Sigmoid colon (tissue), 6 donors: ENCODE measurements at regions not wholly inside any gene's neighbourhood (a gene's known extent, or its start where the extent isn't known, plus 50 kb on each side); places are given as distances from the start of the nearest gene placed in this dataset.

Source experiments
- DNase-seq: peaks from one replicate; pipeline ENCODE4 v3.0.0-alpha.2; 2019
- H3K27ac ChIP-seq, 4 donors: fragments of 200-600 bp; sonication (generic); one replicate each; pipeline ENCODE4 v1.5.1; 2016 to 2019; ENCODE audit warnings: mild to moderate bottlenecking in 1 of 4
- H3K27me3 ChIP-seq, 3 donors: fragments of 200-600 bp; sonication (generic); one replicate each; pipeline ENCODE4 v1.5.1; 2019; ENCODE audit warnings: mild to moderate bottlenecking in 1 of 3
- H3K36me3 ChIP-seq, 4 donors: fragments of 200-600 bp; sonication (generic); one replicate each; pipeline ENCODE4 v1.5.1; 2016 to 2019
- H3K4me1 ChIP-seq, 4 donors: fragments of 200-600 bp; sonication (generic); one replicate each; pipeline ENCODE4 v1.5.1; 2017 to 2019
- H3K4me3 ChIP-seq, 4 donors: fragments of 200-600 bp; sonication (generic); one replicate each; pipeline ENCODE4 v1.5.1; 2017 to 2019; ENCODE audit warnings: mild to moderate bottlenecking in 2 of 4, moderate library complexity in 1 of 4
- H3K9me3 ChIP-seq, 4 donors: fragments of 200-600 bp in 3 of 4; sonication (generic) in 3 of 4; one replicate each; pipeline versions ENCODE4 v1.5.1 to v1.6.1; 2013 to 2019
- EP300 ChIP-seq, 4 donors: sonication (generic); formaldehyde crosslinking; IDR thresholded peaks; one replicate each; pipeline ENCODE4 v1.6.1; 2017; ENCODE audit warnings: antibody characterized with exemption in 4 of 4
- POLR2A ChIP-seq, 2 donors: fragments of 450-650 bp; IDR thresholded peaks; one replicate each; pipeline ENCODE4 v1.6.1; 2016; ENCODE audit warnings: antibody characterized with exemption in 2 of 2, mild to moderate bottlenecking in 2 of 2, moderate library complexity in 2 of 2
- POLR2AphosphoS5 ChIP-seq, 4 donors: sonication (generic); formaldehyde crosslinking; IDR thresholded peaks; one replicate each; pipeline ENCODE4 v1.6.1; 2017; ENCODE audit warnings: antibody characterized with exemption in 4 of 4
- WGBS, 2 donors: extraction: QIAGEN DNeasy Blood & Tissue Kit; methylation state at CpG; one replicate each; pipeline ENCODE4 v1.1.7; 2013; 5-methylcytosine and 5-hydroxymethylcytosine counted together
- intact Hi-C: fragments of 100-400 bp; cut with DNase I; formaldehyde crosslinking; loops from one replicate; pipeline ENCODE4 v1.15.1; 2023
- TF ChIP-seq, protein P1 (sequence below), 4 experiments: fragments of 450-650 bp in 3 of 4; fragments of 200-600 bp in 1 of 4; IDR thresholded peaks; one replicate each; pipeline ENCODE4 v1.5.1; 2016 to 2019; ENCODE audit warnings: antibody characterized with exemption in 4 of 4, mild to moderate bottlenecking in 3 of 4, moderate library complexity in 2 of 4
- donor health status: healthy with polysubstance abuse.
- donor health status: healthy.

DNA sequence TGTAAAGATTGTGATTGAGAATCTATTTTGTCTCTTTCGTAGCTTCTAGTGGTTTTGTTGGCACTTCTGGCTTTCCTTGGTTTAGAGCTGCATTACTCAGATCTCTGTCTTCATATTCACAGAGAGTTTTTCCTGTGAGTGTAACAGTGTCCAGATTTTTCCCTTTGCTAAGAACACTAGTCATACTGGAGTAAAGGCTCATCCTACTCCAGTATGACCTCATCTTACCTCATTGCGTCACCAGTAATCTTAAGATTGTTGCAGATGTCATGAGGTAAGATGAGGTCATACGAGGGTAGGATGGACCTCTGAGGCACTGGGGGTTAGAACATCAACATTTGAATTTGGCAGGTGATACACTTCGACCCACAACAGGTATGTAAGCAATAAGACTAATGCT lies 461.2 kb downstream of the FLRT2 start:
- DNase-seq = no peak
- no peaks in the 10 kb centered on the region for H3K4me1 ChIP-seq
- no peak overlapping the region for H3K27ac ChIP-seq
- WGBS, 2 donors = 63 to 83% methylated on average over 4 of the region's 4 CpGs
- no peaks in the 10 kb centered on the region for H3K9me3 ChIP-seq
- TF ChIP-seq POLR2A (IDR thresholded peaks at IDR 0.05) (no peak), POLR2AphosphoS5 (IDR thresholded peaks at IDR 0.05) (no peak), EP300 (IDR thresholded peaks at IDR 0.05) (no peak)
- TF ChIP-seq, protein P1, sequence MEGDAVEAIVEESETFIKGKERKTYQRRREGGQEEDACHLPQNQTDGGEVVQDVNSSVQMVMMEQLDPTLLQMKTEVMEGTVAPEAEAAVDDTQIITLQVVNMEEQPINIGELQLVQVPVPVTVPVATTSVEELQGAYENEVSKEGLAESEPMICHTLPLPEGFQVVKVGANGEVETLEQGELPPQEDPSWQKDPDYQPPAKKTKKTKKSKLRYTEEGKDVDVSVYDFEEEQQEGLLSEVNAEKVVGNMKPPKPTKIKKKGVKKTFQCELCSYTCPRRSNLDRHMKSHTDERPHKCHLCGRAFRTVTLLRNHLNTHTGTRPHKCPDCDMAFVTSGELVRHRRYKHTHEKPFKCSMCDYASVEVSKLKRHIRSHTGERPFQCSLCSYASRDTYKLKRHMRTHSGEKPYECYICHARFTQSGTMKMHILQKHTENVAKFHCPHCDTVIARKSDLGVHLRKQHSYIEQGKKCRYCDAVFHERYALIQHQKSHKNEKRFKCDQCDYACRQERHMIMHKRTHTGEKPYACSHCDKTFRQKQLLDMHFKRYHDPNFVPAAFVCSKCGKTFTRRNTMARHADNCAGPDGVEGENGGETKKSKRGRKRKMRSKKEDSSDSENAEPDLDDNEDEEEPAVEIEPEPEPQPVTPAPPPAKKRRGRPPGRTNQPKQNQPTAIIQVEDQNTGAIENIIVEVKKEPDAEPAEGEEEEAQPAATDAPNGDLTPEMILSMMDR (IDR thresholded peaks at IDR 0.05) = no peak
- intact Hi-C loops = no loop called here
- H3K36me3 ChIP-seq = no peaks in the 10 kb centered on the region
- no peaks in the 10 kb centered on the region for H3K27me3 ChIP-seq
- H3K4me3 ChIP-seq = no peak overlapping the region

DNA sequence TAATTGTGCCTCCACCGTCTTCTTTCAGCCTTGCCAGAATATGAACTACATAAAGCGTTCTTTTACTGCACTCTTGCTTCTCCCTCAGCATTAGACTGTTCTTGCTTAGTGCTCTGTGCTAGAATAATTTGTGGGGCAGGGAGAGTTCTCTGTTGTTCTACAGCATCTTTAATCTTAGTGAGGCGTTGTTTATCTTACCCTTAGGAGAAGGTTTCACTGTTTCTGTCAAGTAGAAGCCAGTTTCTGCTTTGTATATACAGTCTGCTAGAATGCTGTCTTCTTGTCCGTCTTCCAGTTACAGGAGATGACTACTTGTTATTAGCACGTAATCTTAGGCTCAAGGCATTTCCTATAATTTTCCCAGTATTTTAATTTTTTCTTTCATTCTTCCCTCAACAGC lies 458.0 kb downstream of the FLRT2 start:
- WGBS, 2 donors = 75 to 78% methylated on average over 5 of the region's 5 CpGs

DNA sequence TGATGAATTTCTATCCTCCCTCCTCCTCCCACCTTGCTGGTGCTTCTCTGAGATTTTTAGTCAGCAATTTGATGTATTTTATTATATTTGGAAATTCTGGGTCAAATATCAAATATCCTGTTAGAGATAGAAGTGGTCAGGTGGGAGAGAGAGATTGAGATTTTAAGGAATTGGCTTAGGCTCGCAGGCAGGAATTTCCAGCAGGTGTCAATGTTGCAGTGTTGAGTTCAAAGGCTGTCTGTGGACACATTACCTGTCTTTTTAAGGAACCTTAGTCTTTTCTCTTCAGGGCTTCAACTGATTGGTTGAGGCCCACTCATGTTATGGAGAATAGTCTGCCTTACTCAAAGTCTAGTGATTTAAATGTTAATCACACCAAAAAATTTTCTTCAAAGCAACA lies 457.3 kb downstream of the FLRT2 start:
- WGBS, 2 donors = 68 to 89% methylated on average over 1 of the region's 1 CpG
- H3K4me3 ChIP-seq = no peak overlapping the region
- no peaks in the 10 kb centered on the region for H3K36me3 ChIP-seq
- DNase-seq = no peak
- TF ChIP-seq POLR2A (IDR thresholded peaks at IDR 0.05) = no peak
- no peak for TF ChIP-seq EP300 (IDR thresholded peaks at IDR 0.05)
- no peak for TF ChIP-seq POLR2AphosphoS5 (IDR thresholded peaks at IDR 0.05)
- TF ChIP-seq, protein P1 (IDR thresholded peaks at IDR 0.05) = no peak
- H3K4me1 ChIP-seq = no peaks in the 10 kb centered on the region
- peaks cover 0 to 2% (median 0%) of the 10 kb centered on the region in 4 donors for H3K9me3 ChIP-seq
- no peaks in the 10 kb centered on the region for H3K27me3 ChIP-seq
- intact Hi-C loops = no loop called here
- H3K27ac ChIP-seq = no peak overlapping the region

More for the DNA sequence above, 458.0 kb downstream of the FLRT2 start:
- Histone ChIP-seq H3K27me3 (no peaks in the 10 kb centered on the region), H3K27ac (no peak overlapping the region), H3K4me1 (no peaks in the 10 kb centered on the region), H3K4me3 (no peak overlapping the region), H3K36me3 (no peaks in the 10 kb centered on the region), H3K9me3 (peaks cover 0 to 2% (median 0%) of the 10 kb centered on the region in 4 donors)
- no peak for DNase-seq
- TF ChIP-seq POLR2A (IDR thresholded peaks at IDR 0.05) (no peak), POLR2AphosphoS5 (IDR thresholded peaks at IDR 0.05) (no peak), EP300 (IDR thresholded peaks at IDR 0.05) (no peak)
- TF ChIP-seq, protein P1 (IDR thresholded peaks at IDR 0.05) = no peak
- intact Hi-C loops = no loop called here

DNA sequence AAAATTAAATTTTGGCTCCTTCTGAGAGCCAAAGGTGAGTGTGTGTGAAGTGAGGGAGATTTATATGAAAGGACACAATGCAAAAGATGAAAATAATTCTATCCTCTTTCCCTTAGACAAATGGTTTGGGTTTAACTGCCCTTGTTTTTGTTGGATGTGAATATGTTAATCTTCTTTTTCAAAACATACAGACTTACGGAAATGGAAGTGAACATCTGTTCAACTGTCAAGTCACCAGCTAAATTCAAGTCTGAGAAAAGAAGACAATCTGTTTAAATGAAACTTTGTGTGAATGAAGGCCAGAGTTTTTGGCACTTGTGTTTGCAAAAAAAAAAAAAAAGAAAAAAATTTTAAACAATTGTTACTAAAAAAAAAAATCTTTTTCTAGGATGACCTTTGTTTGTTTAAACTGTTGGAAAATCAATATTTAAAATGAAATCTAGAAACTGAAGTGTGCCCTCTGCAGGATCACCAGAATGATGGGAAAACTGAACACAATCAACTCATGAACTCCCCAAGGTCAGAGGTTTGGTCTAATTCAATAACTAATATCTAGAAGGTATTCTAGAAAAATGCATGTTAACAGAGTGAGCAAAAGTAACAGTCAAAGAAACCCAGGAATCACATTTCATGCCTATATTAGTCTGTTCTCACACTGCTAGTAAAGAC lies 448.8 kb downstream of the FLRT2 start:
- H3K4me1 ChIP-seq = no peaks in the 10 kb centered on the region
- intact Hi-C loops = no loop called here
- TF ChIP-seq POLR2AphosphoS5 (IDR thresholded peaks at IDR 0.05) (no peak), EP300 (IDR thresholded peaks at IDR 0.05) (no peak), POLR2A (IDR thresholded peaks at IDR 0.05) (no peak)
- TF ChIP-seq, protein P1 (IDR thresholded peaks at IDR 0.05) = no peak
- no peaks in the 10 kb centered on the region for H3K36me3 ChIP-seq
- peaks cover 0 to 1% (median 0%) of the 10 kb centered on the region in 4 donors for H3K9me3 ChIP-seq
- DNase-seq = no peak
- H3K27ac ChIP-seq = no peak overlapping the region
- no peaks in the 10 kb centered on the region for H3K27me3 ChIP-seq
- WGBS, 2 donors = 75 to 76% methylated on average over 1 of the region's 1 CpG
- no peak overlapping the region for H3K4me3 ChIP-seq

DNA sequence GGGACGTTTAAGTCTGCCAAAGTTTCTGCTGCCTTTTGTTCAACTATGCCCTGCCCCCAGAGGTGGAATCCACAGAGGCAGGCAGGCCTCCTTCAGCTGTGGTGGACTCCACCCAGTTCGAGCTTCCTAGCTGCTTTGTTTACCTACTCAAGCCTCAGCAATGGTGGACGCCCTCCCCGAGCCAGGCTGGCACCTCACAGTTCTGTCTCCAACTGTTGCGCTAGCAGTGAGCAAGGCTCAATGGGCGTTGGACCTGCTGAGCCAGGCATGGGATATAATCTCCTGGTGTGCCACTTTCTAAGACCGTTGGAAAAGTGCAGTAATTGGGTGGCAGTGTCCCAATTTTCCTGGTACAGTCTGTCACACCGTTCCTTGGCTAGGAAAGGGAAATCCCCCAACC lies 444.7 kb downstream of the FLRT2 start:
- TF ChIP-seq POLR2AphosphoS5 (IDR thresholded peaks at IDR 0.05) = no peak
- TF ChIP-seq EP300 (IDR thresholded peaks at IDR 0.05) = no peak
- no peak for TF ChIP-seq POLR2A (IDR thresholded peaks at IDR 0.05)
- TF ChIP-seq, protein P1 (IDR thresholded peaks at IDR 0.05) = no peak
- Histone ChIP-seq H3K4me1 (no peaks in the 10 kb centered on the region), H3K36me3 (no peaks in the 10 kb centered on the region), H3K27ac (no peak overlapping the region), H3K9me3 (peaks cover 0 to 1% (median 0%) of the 10 kb centered on the region in 4 donors), H3K27me3 (no peaks in the 10 kb centered on the region), H3K4me3 (no peak overlapping the region)
- DNase-seq = no peak
- 70 to 84% methylated on average over 8 of the region's 8 CpGs for WGBS, 2 donors
- intact Hi-C loops = no loop called here
